BE2C (cell line): ENCODE measurements at regions not wholly inside any gene's neighbourhood (a gene's known extent, or its start where the extent isn't known, plus 50 kb on each side); places are given as distances from the start of the nearest gene placed in this dataset.

Experiments
- DNase-seq: peaks from one replicate; pipeline ENCODE4 v3.0.0-alpha.2; 2020
- H3K27me3 ChIP-seq: fragments of 250-450 bp; sonication (Bioruptor Pico); 2 replicates; pipeline ENCODE4 v1.5.1; 2020; ENCODE audit warnings: mild to moderate bottlenecking
- H3K36me3 ChIP-seq: fragments of 250-450 bp; sonication (Bioruptor Pico); 2 replicates; pipeline ENCODE4 v1.5.1; 2020; ENCODE audit warnings: mild to moderate bottlenecking
- H3K4me1 ChIP-seq: fragments of 250-450 bp; sonication (Bioruptor Pico); 2 replicates; pipeline ENCODE4 v1.5.1; 2020
- H3K4me3 ChIP-seq: 2 replicates; pipeline ENCODE4 v1.5.1; 2011; ENCODE audit warnings: low read depth, low read length
- H3K9me3 ChIP-seq: fragments of 250-450 bp; sonication (Bioruptor Pico); 2 replicates; pipeline ENCODE4 v1.5.1; 2020
- CTCF ChIP-seq: IDR thresholded peaks from 2 replicates; pipeline ENCODE4 v1.5.1; 2012; ENCODE audit warnings: mild to moderate bottlenecking, low read depth, low read length

- Histone ChIP-seq H3K27me3 (no peaks in the 10 kb centered on the region), H3K4me1 (no peaks in the 10 kb centered on the region), H3K9me3 (no peaks in the 10 kb centered on the region), H3K36me3 (no peaks in the 10 kb centered on the region), H3K4me3 (no peak overlapping the region)
- TF ChIP-seq CTCF = no peak
- no peak for DNase-seq
Observed at GRCh38 chr12:98220636-98221035, 294.8 kb upstream of the TMPO start.

- H3K36me3 ChIP-seq = no peaks in the 10 kb centered on the region
- no peaks in the 10 kb centered on the region for H3K27me3 ChIP-seq
- no peak for DNase-seq
- H3K4me3 ChIP-seq = no peak overlapping the region
- no peaks in the 10 kb centered on the region for H3K9me3 ChIP-seq
- TF ChIP-seq CTCF = no peak
- H3K4me1 ChIP-seq = no peaks in the 10 kb centered on the region
Observed at GRCh38 chr12:98221243-98221808, 294.1 kb upstream of the TMPO start.

- H3K27me3 ChIP-seq = no peaks in the 10 kb centered on the region
- H3K36me3 ChIP-seq = no peaks in the 10 kb centered on the region
- no peak for DNase-seq
- no peak for TF ChIP-seq CTCF
- no peaks in the 10 kb centered on the region for H3K4me1 ChIP-seq
- no peak overlapping the region for H3K4me3 ChIP-seq
- H3K9me3 ChIP-seq = no peaks in the 10 kb centered on the region
Observed at GRCh38 chr12:98222135-98222534, 293.3 kb upstream of the TMPO start.

GRCh38 chr12:98224584-98225221, 290.7 kb upstream of the TMPO start:
- no peak overlapping the region for H3K4me3 ChIP-seq
- DNase-seq = no peak
- H3K36me3 ChIP-seq = no peaks in the 10 kb centered on the region
- TF ChIP-seq CTCF = no peak
- no peaks in the 10 kb centered on the region for H3K27me3 ChIP-seq
- H3K9me3 ChIP-seq = no peaks in the 10 kb centered on the region
- H3K4me1 ChIP-seq = no peaks in the 10 kb centered on the region

- no peaks in the 10 kb centered on the region for H3K27me3 ChIP-seq
- DNase-seq = no peak
- TF ChIP-seq CTCF = peak; percentile 33; the same call in 1 of the 2 replicates
Observed at GRCh38 chr12:98227162-98227561, 288.2 kb upstream of the TMPO start.

More at GRCh38 chr12:98227162-98227561, 288.2 kb upstream of the TMPO start:
- no peaks in the 10 kb centered on the region for H3K4me1 ChIP-seq
- H3K4me3 ChIP-seq = no peak overlapping the region
- no peaks in the 10 kb centered on the region for H3K36me3 ChIP-seq
- no peaks in the 10 kb centered on the region for H3K9me3 ChIP-seq
